ENCODE measurements at regions not wholly inside any gene's neighbourhood (a gene's known extent, or its start where the extent isn't known, plus 50 kb on each side); places are given as distances from the start of the nearest gene placed in this dataset.

DNA sequence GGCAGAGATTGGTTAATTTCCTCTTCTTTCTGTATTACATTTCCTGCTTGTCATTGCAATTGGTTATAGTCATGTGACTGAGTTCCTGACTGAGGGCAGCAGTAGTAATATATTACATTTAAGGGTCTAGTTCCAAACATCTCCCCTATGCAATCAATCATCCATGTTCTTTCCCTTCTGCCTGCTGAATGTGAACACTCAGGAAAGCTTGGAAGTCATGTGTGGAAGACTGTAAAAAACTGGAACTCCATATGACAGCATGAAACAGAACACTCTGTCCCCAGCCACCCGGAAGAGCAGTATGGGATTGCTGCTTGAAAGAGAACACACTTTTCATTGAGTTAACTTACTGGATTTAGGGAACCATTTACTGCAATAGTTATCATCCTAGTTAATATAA is 459.7 kb upstream of the SEMA3A start:
- no peak overlapping the region for H3K27ac ChIP-seq
- TF ChIP-seq, protein P1, sequence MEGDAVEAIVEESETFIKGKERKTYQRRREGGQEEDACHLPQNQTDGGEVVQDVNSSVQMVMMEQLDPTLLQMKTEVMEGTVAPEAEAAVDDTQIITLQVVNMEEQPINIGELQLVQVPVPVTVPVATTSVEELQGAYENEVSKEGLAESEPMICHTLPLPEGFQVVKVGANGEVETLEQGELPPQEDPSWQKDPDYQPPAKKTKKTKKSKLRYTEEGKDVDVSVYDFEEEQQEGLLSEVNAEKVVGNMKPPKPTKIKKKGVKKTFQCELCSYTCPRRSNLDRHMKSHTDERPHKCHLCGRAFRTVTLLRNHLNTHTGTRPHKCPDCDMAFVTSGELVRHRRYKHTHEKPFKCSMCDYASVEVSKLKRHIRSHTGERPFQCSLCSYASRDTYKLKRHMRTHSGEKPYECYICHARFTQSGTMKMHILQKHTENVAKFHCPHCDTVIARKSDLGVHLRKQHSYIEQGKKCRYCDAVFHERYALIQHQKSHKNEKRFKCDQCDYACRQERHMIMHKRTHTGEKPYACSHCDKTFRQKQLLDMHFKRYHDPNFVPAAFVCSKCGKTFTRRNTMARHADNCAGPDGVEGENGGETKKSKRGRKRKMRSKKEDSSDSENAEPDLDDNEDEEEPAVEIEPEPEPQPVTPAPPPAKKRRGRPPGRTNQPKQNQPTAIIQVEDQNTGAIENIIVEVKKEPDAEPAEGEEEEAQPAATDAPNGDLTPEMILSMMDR (conservative IDR thresholded peaks at IDR 0.05): no peak

DNA sequence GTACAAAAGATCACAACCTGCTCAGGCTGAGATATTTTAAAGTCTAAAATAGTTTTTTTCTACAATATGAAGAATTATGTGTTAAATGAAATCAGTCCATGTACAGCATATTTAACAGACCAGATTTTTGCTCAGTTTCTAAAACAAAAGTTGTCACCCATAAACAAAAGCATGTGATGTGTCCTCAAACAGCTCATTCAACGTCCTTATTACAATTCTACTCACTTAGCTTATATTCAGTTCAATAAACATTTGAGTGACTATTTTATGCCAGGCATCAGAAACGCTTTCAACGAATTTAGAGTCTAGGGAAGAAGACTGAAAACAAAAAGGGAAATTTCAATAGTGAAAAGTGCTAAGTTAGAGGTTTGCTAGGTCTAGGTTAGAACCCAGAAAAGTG is 457.3 kb upstream of the SEMA3A start:
- H3K27ac ChIP-seq: no peak overlapping the region
- TF ChIP-seq, protein P1 (conservative IDR thresholded peaks at IDR 0.05): no peak

DNA sequence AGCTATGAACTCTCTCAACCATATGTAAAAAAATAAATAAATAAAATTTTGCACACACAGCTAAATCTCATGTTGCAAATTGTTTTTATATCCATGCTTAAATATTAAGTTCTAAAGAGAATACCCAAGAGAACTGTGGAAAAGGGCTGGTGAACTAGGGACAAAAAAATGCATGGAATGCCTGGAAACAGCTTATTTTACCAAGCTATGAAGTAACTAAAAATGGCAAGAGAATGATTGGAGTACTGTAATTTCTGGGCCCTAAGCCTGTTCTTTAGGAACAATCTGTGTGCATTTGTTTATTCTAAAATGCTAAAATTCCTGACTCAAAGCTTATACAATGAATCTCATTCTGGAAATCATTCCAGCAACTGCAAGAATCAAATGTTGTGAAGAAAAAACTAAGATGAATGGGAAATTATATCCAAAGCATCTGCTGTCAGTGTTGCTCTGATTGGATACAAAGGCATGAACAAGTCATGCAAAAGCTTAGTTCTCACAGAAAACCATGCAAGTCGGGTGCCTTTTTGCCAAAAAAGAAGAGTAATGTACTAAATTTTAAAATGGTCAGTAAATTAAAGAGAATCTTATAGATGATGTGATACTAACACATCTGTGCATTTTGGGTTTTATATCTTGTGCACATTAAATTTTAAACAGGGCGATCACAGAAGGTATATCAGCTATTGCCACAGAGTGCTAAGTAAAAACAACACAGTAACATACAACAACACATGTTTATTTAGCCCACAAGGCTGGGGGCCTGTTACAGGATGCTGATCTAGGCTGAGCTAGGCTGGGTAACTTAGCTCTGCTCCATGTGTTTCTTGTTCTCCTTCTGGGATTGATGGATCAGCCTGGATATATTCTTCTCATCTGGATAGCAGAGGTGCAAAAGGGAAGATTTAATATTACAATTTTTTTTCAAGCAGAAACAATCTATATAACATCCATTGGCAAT is 453.5 kb upstream of the SEMA3A start:
- H3K27ac ChIP-seq: no peak overlapping the region
- TF ChIP-seq, protein P1 (conservative IDR thresholded peaks at IDR 0.05): no peak

DNA sequence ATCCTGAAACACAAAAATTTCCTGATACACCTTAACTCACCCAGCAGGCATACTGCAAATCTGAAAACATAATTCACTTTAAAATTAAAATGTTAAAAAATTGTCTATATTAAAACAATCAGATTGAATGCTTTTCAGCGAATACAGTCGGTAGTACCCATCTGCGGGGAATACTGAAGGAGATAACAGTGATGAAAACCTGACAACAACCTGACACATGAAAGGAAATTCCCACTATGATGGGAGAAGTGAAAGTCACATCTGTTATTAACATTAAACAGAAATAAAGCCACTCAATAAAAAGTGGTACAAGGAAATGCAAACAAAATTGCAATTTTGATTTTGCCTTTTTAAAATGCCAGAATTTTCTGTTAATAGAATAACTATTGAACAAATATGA is 448.0 kb upstream of the SEMA3A start:
- H3K27ac ChIP-seq: no peak overlapping the region
- TF ChIP-seq, protein P1 (conservative IDR thresholded peaks at IDR 0.05): no peak

DNA sequence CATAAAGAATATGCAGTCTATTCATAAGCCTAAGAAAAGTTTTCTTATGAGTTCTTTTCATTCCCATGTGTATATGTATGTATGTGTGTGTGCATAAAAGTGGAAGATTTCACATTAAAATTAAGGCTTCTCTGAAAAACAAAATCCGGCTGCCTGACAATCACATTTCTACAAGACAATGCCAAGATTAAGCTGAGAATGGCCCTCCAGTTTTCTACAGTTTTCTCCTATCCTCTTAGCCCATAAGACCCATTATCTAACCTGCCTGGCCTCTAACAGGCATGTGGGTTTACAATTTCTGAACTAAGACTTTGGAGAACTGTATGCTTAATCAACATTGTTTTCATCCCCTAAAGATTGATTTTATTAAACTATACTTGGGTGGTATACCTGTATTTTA is 446.0 kb upstream of the SEMA3A start:
- TF ChIP-seq, protein P1 (conservative IDR thresholded peaks at IDR 0.05): no peak
- H3K27ac ChIP-seq: no peak overlapping the region

DNA sequence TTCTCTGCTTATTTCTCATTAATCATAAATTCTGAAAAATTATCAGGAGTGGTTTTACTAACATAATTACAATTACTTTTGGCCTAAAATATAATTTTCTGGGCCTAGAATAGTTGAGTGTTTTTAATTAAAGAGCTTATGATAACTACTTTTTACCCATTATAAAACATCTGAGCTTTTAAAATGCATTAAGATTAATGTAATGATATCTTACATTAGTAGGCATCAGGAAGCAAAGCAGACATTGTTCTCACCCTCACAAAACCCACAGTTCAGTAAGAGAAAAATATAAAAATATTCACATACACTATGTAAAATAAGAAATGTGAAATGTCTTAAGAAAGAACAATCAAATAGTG is 443.7 kb upstream of the SEMA3A start:
- 0 out of 2 replicates have a peak overlapping the region, but pooled peaks have one; percentile 3 for H3K27ac ChIP-seq
- TF ChIP-seq, protein P1 (conservative IDR thresholded peaks at IDR 0.05): no peak

DNA sequence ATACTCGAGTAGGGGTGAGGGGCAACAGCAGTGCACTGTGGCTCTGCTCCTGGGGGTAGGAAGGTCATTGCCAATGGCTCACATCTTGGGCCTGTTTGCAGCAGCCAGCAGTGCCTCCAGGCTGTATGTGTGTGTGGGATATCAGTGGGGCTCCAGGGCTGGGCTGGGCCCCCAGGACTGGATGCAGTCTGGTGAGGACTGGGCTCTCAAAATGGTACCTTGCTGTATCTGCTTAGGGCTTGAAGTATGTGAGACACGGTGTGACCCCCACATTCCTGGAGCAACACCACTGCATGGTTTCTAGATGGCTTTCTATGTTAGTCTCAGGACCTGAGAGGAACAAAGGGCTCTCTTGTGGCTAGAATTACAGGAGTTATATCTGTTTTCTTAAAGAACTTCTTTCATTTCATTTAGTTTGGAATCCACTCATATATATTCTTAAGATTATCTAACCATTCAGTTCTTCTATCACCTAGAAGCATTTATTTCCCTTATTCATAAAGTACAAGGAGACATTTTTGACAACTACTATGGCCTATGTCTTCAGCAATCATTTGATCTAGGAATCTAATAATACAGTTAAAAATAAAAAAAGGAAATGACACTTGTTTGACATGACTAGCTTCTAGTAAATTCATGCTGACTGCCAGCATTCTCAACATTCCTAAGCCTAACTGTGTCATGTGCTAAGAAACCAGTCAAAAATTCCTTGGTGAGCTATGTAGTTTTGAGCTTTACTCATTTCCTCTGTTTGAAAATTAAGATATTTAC is 443.2 kb upstream of the SEMA3A start:
- TF ChIP-seq, protein P1 (conservative IDR thresholded peaks at IDR 0.05): no peak
- H3K27ac ChIP-seq: 0 out of 2 replicates have a peak overlapping the region, but pooled peaks have one; percentile 3
